NCI-H748 (cell line): ENCODE measurements at regions not wholly inside any gene's neighbourhood (a gene's known extent, or its start where the extent isn't known, plus 50 kb on each side); places are given as distances from the start of the nearest gene placed in this dataset.
A peak's percentile ranks its signal among the peaks of the same experiment; 100 is the strongest.

Source experiments
- DNase-seq: peaks from one replicate; lab custom pipeline; 2025; ENCODE audit not compliant: unreplicated experiment; lab: John Stamatoyannopoulos, UW

GRCh38 chr3:117434661-117435412 lies 725.3 kb downstream of the TUSC7 start:
- no peak for DNase-seq

GRCh38 chr3:117435506-117435905 lies 725.9 kb downstream of the TUSC7 start:
- DNase-seq, result no peak

GRCh38 chr3:117439812-117440211 lies 730.2 kb downstream of the TUSC7 start:
- peak; percentile 96 for DNase-seq

GRCh38 chr3:117441851-117442250 lies 732.3 kb downstream of the TUSC7 start:
- DNase-seq, result no peak

GRCh38 chr3:117442566-117442965 lies 733.0 kb downstream of the TUSC7 start:
- DNase-seq, result no peak

- peak; percentile 8 for DNase-seq
Measured at GRCh38 chr3:117443014-117443413, 733.4 kb downstream of the TUSC7 start.

GRCh38 chr3:117444175-117444574 lies 734.6 kb downstream of the TUSC7 start:
- peak; percentile 81 for DNase-seq

- DNase-seq, result no peak
Measured at GRCh38 chr3:117447419-117447818, 737.8 kb downstream of the TUSC7 start.

- DNase-seq, result no peak
Measured at GRCh38 chr3:117450026-117450425, 740.4 kb downstream of the TUSC7 start.

GRCh38 chr3:117454254-117454653 lies 744.7 kb downstream of the TUSC7 start:
- no peak for DNase-seq

- DNase-seq, result no peak
Measured at GRCh38 chr3:117454908-117455307, 745.3 kb downstream of the TUSC7 start.

- no peak for DNase-seq
Measured at GRCh38 chr3:117455782-117456181, 746.2 kb downstream of the TUSC7 start.

GRCh38 chr3:117463276-117464115 lies 753.9 kb downstream of the TUSC7 start:
- no peak for DNase-seq

- DNase-seq, result no peak
Measured at GRCh38 chr3:117471831-117472230, 762.3 kb downstream of the TUSC7 start.

- peak; percentile 90 for DNase-seq
Measured at GRCh38 chr3:117473981-117474538, 764.5 kb downstream of the TUSC7 start.

GRCh38 chr3:117476572-117476971 lies 767.0 kb downstream of the TUSC7 start:
- no peak for DNase-seq

- no peak for DNase-seq
Measured at GRCh38 chr3:117477214-117477755, 767.7 kb downstream of the TUSC7 start.

- no peak for DNase-seq
Measured at GRCh38 chr3:117479095-117479494, 769.5 kb downstream of the TUSC7 start.

- DNase-seq, result no peak
Measured at GRCh38 chr3:117480525-117480924, 770.9 kb downstream of the TUSC7 start.

- DNase-seq, result no peak
Measured at GRCh38 chr3:117480972-117481371, 771.4 kb downstream of the TUSC7 start.

GRCh38 chr3:117483839-117484238 lies 774.3 kb downstream of the TUSC7 start:
- DNase-seq, result no peak

GRCh38 chr3:117485841-117486240 lies 776.3 kb downstream of the TUSC7 start:
- DNase-seq, result no peak
